ENCODE measurements at regions not wholly inside any gene's neighbourhood (a gene's known extent, or its start where the extent isn't known, plus 50 kb on each side); places are given as distances from the start of the nearest gene placed in this dataset.

GRCh38 chr5:67541875-67542274, 345.3 kb upstream of the CD180 start:
- Histone ChIP-seq H3K4me2 (ENCODE audit: low read length) (no peak overlapping the region), H2AFZ (ENCODE audit: low read depth, low read length, poor library complexity, severe bottlenecking) (no peak overlapping the region), H3K9ac (ENCODE audit: low read length) (no peak overlapping the region), H3K4me3 (replicated peaks in 1 of 2; ENCODE audit: low read depth in 1 of 2, low read length in 2 of 2) (no peak overlapping the region), H3K9me2 (ENCODE audit: insufficient read depth) (no peaks in the 10 kb centered on the region), H3K4me1 (ENCODE audit: control insufficient read depth in 1 of 2, insufficient read depth in 2 of 2, low read length in 2 of 2) (no peaks in the 10 kb centered on the region), H3K9me3 (ENCODE audit: control insufficient read depth in 1 of 2, insufficient read depth in 1 of 2, low read depth in 1 of 2, low read length in 2 of 2) (no peaks in the 10 kb centered on the region), H3K27ac (ENCODE audit: low read depth, low read length) (no peak overlapping the region), H3K79me2 (ENCODE audit: insufficient read depth, low read length) (no peaks in the 10 kb centered on the region), H4K20me1 (ENCODE audit: insufficient read depth) (no peaks in the 10 kb centered on the region), H3K27me3 (ENCODE audit: insufficient read depth, low read length) (0 out of 2 replicates have a peak, but pooled peaks cover 2% of the 10 kb centered on the region), H3K36me3 (ENCODE audit: control insufficient read depth in 1 of 2, insufficient read depth in 2 of 2, low read length in 2 of 2) (no peaks in the 10 kb centered on the region)
- POLR2A ChIA-PET, result no interaction called here
- RAD21 ChIA-PET (ENCODE audit: low non-redundant PET in 1 of 2, low total read pairs in 2 of 2, uncharacterized antibody in 2 of 2, unreplicated experiment in 2 of 2), result no interaction called here
- no peak for ATAC-seq
- DNase-seq (ENCODE audit: low read depth, low spot score), result no peak
- TF ChIP-seq CBX3 (IDR thresholded peaks at IDR 0.05; ENCODE audit: low read depth) (no peak), SIN3A (IDR thresholded peaks at IDR 0.05; ENCODE audit: low read depth) (no peak)
- BruUV-seq (replicated peaks), result no TSS peak
- CTCF ChIA-PET, result no interaction called here
- intact Hi-C loops (cut with micrococcal nuclease), result no loop called here

DNA sequence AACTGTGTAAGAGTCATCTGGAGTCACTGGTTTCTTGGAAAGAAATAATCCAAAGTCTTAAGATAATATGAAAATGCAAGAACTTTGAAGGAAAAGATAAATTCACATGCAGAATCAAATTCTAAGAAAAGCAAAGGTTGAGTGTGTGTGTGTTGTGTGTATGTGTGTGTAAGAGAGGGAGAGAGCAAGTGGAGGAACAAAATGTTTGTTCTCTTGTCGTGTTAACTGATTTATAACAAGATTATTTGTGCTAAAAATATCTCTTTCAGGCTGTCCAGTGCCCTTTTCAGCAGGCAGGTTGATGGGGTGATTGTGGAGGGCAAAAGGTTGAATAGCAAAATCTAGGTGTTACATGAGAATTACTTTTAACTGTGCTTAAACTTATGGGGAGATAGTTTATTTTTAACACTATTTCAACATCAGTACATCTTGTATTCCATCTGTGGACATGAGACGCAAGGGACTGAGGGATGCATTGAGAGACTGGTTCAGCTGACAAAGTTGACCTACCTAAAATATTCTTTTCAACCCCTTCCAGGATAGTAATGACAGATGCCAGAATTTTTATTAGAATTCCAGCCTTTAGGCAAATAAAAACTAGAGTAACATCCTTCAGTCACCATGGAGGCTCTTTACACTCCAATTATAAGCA, 342.4 kb upstream of the CD180 start:
- H3K4me3 ChIP-seq (replicated peaks in 1 of 2; ENCODE audit: low read depth in 1 of 2, low read length in 2 of 2), result no peak overlapping the region
- no peak overlapping the region for H2AFZ ChIP-seq (ENCODE audit: low read depth, low read length, poor library complexity, severe bottlenecking)
- no peak overlapping the region for H3K4me2 ChIP-seq (ENCODE audit: low read length)
- no peaks in the 10 kb centered on the region for H3K4me1 ChIP-seq (ENCODE audit: control insufficient read depth in 1 of 2, insufficient read depth in 2 of 2, low read length in 2 of 2)
- no peaks in the 10 kb centered on the region for H3K9me2 ChIP-seq (ENCODE audit: insufficient read depth)
- no peaks in the 10 kb centered on the region for H3K79me2 ChIP-seq (ENCODE audit: insufficient read depth, low read length)
- intact Hi-C loops (cut with micrococcal nuclease), result no loop called here
- ATAC-seq (no peak), DNase-seq (ENCODE audit: low read depth, low spot score) (no peak)
- H3K9ac ChIP-seq (ENCODE audit: low read length), result no peak overlapping the region
- RAD21 ChIA-PET (ENCODE audit: low non-redundant PET in 1 of 2, low total read pairs in 2 of 2, uncharacterized antibody in 2 of 2, unreplicated experiment in 2 of 2), result no interaction called here
- TF ChIP-seq POLR2AphosphoS5 (IDR thresholded peaks at IDR 0.05; ENCODE audit: low read depth, low read length), result no peak
- BruUV-seq (replicated peaks), result no TSS peak
- CTCF ChIA-PET, result no interaction called here
- H4K20me1 ChIP-seq (ENCODE audit: insufficient read depth), result no peaks in the 10 kb centered on the region
- no peaks in the 10 kb centered on the region for H3K36me3 ChIP-seq (ENCODE audit: control insufficient read depth in 1 of 2, insufficient read depth in 2 of 2, low read length in 2 of 2)
- H3K9me3 ChIP-seq (ENCODE audit: control insufficient read depth in 1 of 2, insufficient read depth in 1 of 2, low read depth in 1 of 2, low read length in 2 of 2), result no peaks in the 10 kb centered on the region
- POLR2A ChIA-PET, result no interaction called here
- H3K27me3 ChIP-seq (ENCODE audit: insufficient read depth, low read length), result 0 out of 2 replicates have a peak, but pooled peaks cover 2% of the 10 kb centered on the region
- H3K27ac ChIP-seq (ENCODE audit: low read depth, low read length), result no peak overlapping the region
